HEK293 (cell line): ENCODE measurements at regions not wholly inside any gene's neighbourhood (a gene's known extent, or its start where the extent isn't known, plus 50 kb on each side); places are given as distances from the start of the nearest gene placed in this dataset.

ENCODE experiments used
- CTCF ChIP-seq: fragments of 450-650 bp; formaldehyde crosslinking; IDR thresholded peaks from 2 replicates; pipeline ENCODE4 v1.5.1; 2016; ENCODE audit warnings: missing biosample characterization, missing genetic modification characterization
- KLF16 ChIP-seq: fragments of 450-650 bp; formaldehyde crosslinking; IDR thresholded peaks from 2 replicates; pipeline ENCODE4 v1.5.1; 2017; ENCODE audit warnings: missing biosample characterization, missing genetic modification characterization
- PBX3 ChIP-seq: sonication (generic); formaldehyde crosslinking; IDR thresholded peaks from 2 replicates; pipeline ENCODE4 v1.8.1; 2022; ENCODE audit warnings: mild to moderate bottlenecking, moderate library complexity, missing genetic modification reagents
- SETDB1 ChIP-seq: IDR thresholded peaks from one replicate; pipeline ENCODE4 v1.6.1; 2017; ENCODE audit warnings: mild to moderate bottlenecking, low read length, moderate library complexity, mixed read lengths; ENCODE audit not compliant: insufficient read length
- ZNF133 ChIP-seq: fragments of 450-650 bp; formaldehyde crosslinking; IDR thresholded peaks from 2 replicates; pipeline ENCODE4 v1.5.1; 2016; ENCODE audit warnings: missing biosample characterization, missing genetic modification characterization
- ZNF148 ChIP-seq: fragments of 450-650 bp; formaldehyde crosslinking; IDR thresholded peaks from 2 replicates; pipeline ENCODE4 v1.5.0; 2017; ENCODE audit warnings: missing biosample characterization, missing genetic modification characterization, borderline replicate concordance
- ZNF16 ChIP-seq: fragments of 450-650 bp; formaldehyde crosslinking; IDR thresholded peaks from 2 replicates; pipeline ENCODE4 v1.5.1; 2016; ENCODE audit warnings: low read depth, missing biosample characterization, missing genetic modification characterization
- ZNF175 ChIP-seq: fragments of 450-650 bp; formaldehyde crosslinking; IDR thresholded peaks from 2 replicates; pipeline ENCODE4 v1.5.1; 2016; ENCODE audit warnings: missing biosample characterization, missing genetic modification characterization
- ZNF335 ChIP-seq: fragments of 450-650 bp; formaldehyde crosslinking; conservative IDR thresholded peaks from 2 replicates; pipeline ENCODE4 v1.5.1; 2016; ENCODE audit warnings: missing biosample characterization, missing genetic modification characterization
- ZNF433 ChIP-seq: fragments of 450-650 bp; formaldehyde crosslinking; IDR thresholded peaks from 2 replicates; pipeline ENCODE4 v1.5.1; 2016; ENCODE audit warnings: missing biosample characterization, missing genetic modification characterization, low read depth
- ZNF449 ChIP-seq: fragments of 450-650 bp; formaldehyde crosslinking; IDR thresholded peaks from 2 replicates; pipeline ENCODE4 v1.5.1; 2017; ENCODE audit warnings: missing biosample characterization, mild to moderate bottlenecking, missing genetic modification characterization, moderate library complexity
- ZNF639 ChIP-seq: fragments of 450-650 bp; formaldehyde crosslinking; IDR thresholded peaks from 2 replicates; pipeline ENCODE4 v1.5.1; 2016; ENCODE audit warnings: missing biosample characterization, missing genetic modification characterization

GRCh38 chr22:33204408-33204807 lies 146.2 kb upstream of the SYN3 start:
- TF ChIP-seq ZNF433 (tag by site-specific recombination) (no peak), SETDB1 (no peak), CTCF (tag by site-specific recombination) (no peak), KLF16 (tag by site-specific recombination) (no peak), PBX3 (CRISPR knock-in tag) (no peak), ZNF449 (no peak), ZNF16 (tag by site-specific recombination) (no peak), ZNF639 (tag by site-specific recombination) (no peak), ZNF175 (tag by site-specific recombination) (no peak), ZNF133 (tag by site-specific recombination) (no peak), ZNF335 (no peak), ZNF148 (tag by site-specific recombination) (no peak)
